ENCODE measurements at regions not wholly inside any gene's neighbourhood (a gene's known extent, or its start where the extent isn't known, plus 50 kb on each side); places are given as distances from the start of the nearest gene placed in this dataset.

DNA sequence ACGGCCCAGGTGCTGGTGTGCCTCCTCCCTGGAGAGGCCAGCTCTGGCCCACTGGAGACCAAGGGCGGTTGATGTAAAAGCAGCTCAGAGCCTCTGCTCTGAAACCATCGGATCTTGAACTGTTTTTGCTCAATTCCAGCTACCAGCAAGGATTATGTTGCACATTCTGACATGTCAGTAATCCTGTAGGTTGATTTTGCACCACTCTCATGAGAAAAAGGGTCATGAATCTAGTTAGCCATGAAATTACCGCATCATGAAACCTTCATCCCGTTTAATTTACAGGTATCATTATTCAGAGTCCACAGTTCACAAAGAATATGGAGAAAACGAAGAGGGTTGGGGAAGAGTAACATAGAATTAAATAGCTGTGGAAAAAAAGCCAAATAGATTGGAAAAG is 120.4 kb upstream of the NSMCE3 start:
- no peak overlapping the region for H3K27ac ChIP-seq
- TF ChIP-seq ZFX (IDR thresholded peaks at IDR 0.05), result no peak
- no peak for TF ChIP-seq CTCF (conservative IDR thresholded peaks at IDR 0.05)

GRCh38 chr15:29386523-29386922 is 116.9 kb upstream of the NSMCE3 start:
- TF ChIP-seq ZFX (IDR thresholded peaks at IDR 0.05), result no peak
- no peak for TF ChIP-seq CTCF (conservative IDR thresholded peaks at IDR 0.05)
- H3K27ac ChIP-seq, result no peak overlapping the region

GRCh38 chr15:29383367-29383766 is 113.7 kb upstream of the NSMCE3 start:
- TF ChIP-seq CTCF (conservative IDR thresholded peaks at IDR 0.05), result no peak
- no peak for TF ChIP-seq ZFX (IDR thresholded peaks at IDR 0.05)
- H3K27ac ChIP-seq, result no peak overlapping the region

DNA sequence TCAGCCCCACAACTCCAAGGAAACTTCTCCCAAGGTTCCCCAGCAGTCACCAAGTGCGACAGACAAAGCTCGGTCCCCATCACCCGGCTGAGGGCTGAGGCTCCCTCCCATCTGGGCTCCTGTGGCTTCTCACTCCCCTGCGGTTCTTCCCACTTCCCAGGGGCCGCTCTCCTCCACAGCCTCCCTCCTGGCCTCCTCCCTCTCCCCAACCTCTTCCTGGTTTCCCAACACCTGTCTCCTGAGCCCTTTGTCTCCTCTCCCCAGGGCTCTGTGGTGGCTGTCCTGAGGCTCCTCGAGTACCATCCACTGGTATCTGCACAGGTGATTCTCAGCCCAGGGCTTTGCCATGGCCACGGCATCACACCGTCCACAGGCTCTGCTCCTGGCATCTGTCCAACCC is 113.2 kb upstream of the NSMCE3 start:
- no peak overlapping the region for H3K27ac ChIP-seq
- TF ChIP-seq CTCF (conservative IDR thresholded peaks at IDR 0.05) (no peak), ZFX (IDR thresholded peaks at IDR 0.05) (no peak)

DNA sequence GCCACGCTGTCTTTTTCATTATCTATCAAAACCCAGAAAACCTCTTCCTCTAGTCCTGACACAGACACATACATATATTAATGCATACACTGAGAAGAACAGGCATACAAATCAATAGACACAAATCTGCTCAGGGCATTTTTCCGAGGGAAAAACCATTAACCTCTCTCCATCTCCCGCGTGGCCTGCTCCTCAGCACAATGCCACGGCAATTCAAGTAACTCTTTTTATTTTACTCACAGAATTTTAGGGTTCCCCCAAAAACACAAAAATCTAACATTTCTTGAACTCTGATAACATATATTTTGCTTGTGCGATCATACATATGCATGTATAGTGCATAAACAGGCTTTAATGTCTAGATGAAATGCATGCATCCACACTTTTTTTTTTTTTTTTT is 110.8 kb upstream of the NSMCE3 start:
- TF ChIP-seq ZFX (IDR thresholded peaks at IDR 0.05) (no peak), CTCF (conservative IDR thresholded peaks at IDR 0.05) (no peak)
- H3K27ac ChIP-seq, result no peak overlapping the region

DNA sequence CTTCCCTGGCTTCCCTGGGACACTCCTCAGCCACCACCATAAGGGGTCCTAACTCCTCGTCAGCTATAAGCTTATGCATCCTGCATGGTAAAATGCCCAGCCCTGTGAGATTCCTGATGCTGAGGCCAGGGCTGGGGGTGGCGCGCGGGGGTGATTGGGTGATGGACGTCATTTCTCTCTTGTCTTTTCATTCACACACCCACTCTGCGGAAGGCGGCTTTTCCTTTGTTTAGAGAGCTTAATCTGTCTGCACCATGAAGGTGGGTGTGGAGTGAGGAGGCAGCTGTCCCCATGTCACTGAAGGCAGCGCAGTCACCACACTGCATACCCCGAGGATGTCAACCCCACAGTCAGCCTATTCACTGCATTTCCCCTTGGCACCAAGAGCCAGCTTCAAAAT is 110.0 kb upstream of the NSMCE3 start:
- TF ChIP-seq CTCF (conservative IDR thresholded peaks at IDR 0.05) (no peak), ZFX (IDR thresholded peaks at IDR 0.05) (no peak)
- H3K27ac ChIP-seq, result no peak overlapping the region

- TF ChIP-seq ZFX (IDR thresholded peaks at IDR 0.05) (no peak), CTCF (conservative IDR thresholded peaks at IDR 0.05) (no peak)
- no peak overlapping the region for H3K27ac ChIP-seq
Observed at GRCh38 chr15:29377161-29377560, 107.5 kb upstream of the NSMCE3 start.

All from C4-2B (cell line).